Endothelial cell of umbilical vein (primary cell): ENCODE measurements at regions not wholly inside any gene's neighbourhood (a gene's known extent, or its start where the extent isn't known, plus 50 kb on each side); places are given as distances from the start of the nearest gene placed in this dataset.

Source experiments
- BruUV-seq: library from RNA; stranded (reverse); fragments of 400-500 nt; replicated peaks from 2 replicates; lab custom pipeline; 2021; lab: Mats Ljungman, UMichigan
- CTCF ChIA-PET: fragments of 300-600, 350-600 bp; sonication (Branson Sonifier 250); formaldehyde crosslinking; loops from one replicate; lab custom pipeline; 2021; ENCODE audit warnings: antibody characterized with exemption, inconsistent platforms; lab: Charles Lee
- POLR2A ChIA-PET: fragments of 300-600, 350-600 bp; sonication (Branson Sonifier 250); formaldehyde crosslinking; loops from one replicate; lab custom pipeline; 2021; ENCODE audit warnings: antibody characterized with exemption, inconsistent platforms; lab: Charles Lee
- DNase-seq: peaks from one replicate; pipeline ENCODE4 v3.0.0-alpha.2; 2011; ENCODE audit warnings: low read depth, low spot score
- FAIRE-seq: peaks from 2 replicates; lab custom pipeline; 2011; peaks lifted over from hg19 to GRCh38; lab: Jason Lieb, UNC
- H2AFZ ChIP-seq: 2 replicates; pipeline ENCODE4 v1.6.0; 2012; ENCODE audit warnings: low read depth, low read length, control low read depth, inconsistent platforms
- H3K27ac ChIP-seq: 2 replicates; pipeline ENCODE4 v1.5.1; 2011; ENCODE audit warnings: low read depth, mild to moderate bottlenecking, control low read depth, low read length, moderate library complexity; ENCODE audit not compliant: insufficient read depth
- H3K27me3 ChIP-seq, 2 experiments: 2 replicates each; pipeline versions ENCODE4 v1.6.0 to v1.6.1; 2011; ENCODE audit warnings: low read length in 2 of 2, mixed read lengths in 1 of 2; ENCODE audit not compliant: control insufficient read depth in 2 of 2, insufficient read depth in 2 of 2
- H3K36me3 ChIP-seq, 2 experiments: 2 replicates in 1 of 2; 3 replicates in 1 of 2; pipeline ENCODE4 v1.5.1; 2011; ENCODE audit warnings: low read length in 2 of 2, mild to moderate bottlenecking in 1 of 2, moderate library complexity in 1 of 2; ENCODE audit not compliant: control insufficient read depth in 2 of 2, insufficient read depth in 2 of 2; ENCODE audit errors: extremely low read depth in 1 of 2
- H3K4me1 ChIP-seq: 3 replicates; pipeline ENCODE4 v1.5.1; 2011; ENCODE audit warnings: mild to moderate bottlenecking, low read length; ENCODE audit not compliant: control insufficient read depth, insufficient read depth; ENCODE audit errors: extremely low read depth
- H3K4me2 ChIP-seq: 2 replicates; pipeline ENCODE4 v1.6.1; 2011; ENCODE audit warnings: low read length, control low read depth, mixed read lengths; ENCODE audit not compliant: insufficient read depth
- H3K4me3 ChIP-seq, 3 experiments: fragments of 200-600 bp in 1 of 3; sonication (generic), shearing (Covaris generic) in 1 of 3; replicated peaks in 1 of 3; 2 replicates each; pipeline ENCODE4 v1.5.1; 2011 to 2016; ENCODE audit warnings: control low read depth in 3 of 3, low read length in 3 of 3, mild to moderate bottlenecking in 2 of 3, inconsistent platforms in 1 of 3, low read depth in 1 of 3, moderate library complexity in 1 of 3; ENCODE audit not compliant: insufficient read depth in 1 of 3
- H3K79me2 ChIP-seq: 2 replicates; pipeline ENCODE4 v1.6.0; 2012; ENCODE audit warnings: low read length, inconsistent platforms; ENCODE audit not compliant: control insufficient read depth, insufficient read depth
- H3K9ac ChIP-seq: replicated peaks from 2 replicates; pipeline ENCODE3; 2011; ENCODE audit warnings: low read length, control low read depth; ENCODE audit not compliant: insufficient read depth; ENCODE audit errors: extremely low read depth
- H3K9me1 ChIP-seq: replicated peaks from 3 replicates; pipeline ENCODE4 v1.6.0; 2011; ENCODE audit warnings: mild to moderate bottlenecking, low read length; ENCODE audit not compliant: control insufficient read depth, insufficient read depth; ENCODE audit errors: extremely low read depth
- H3K9me3 ChIP-seq: replicated peaks from 2 replicates; pipeline ENCODE4 v1.5.1; 2012; ENCODE audit warnings: low read length, inconsistent platforms; ENCODE audit not compliant: control insufficient read depth, insufficient read depth
- H4K20me1 ChIP-seq: replicated peaks from 2 replicates; pipeline ENCODE3; 2011; ENCODE audit warnings: mild to moderate bottlenecking, low read length; ENCODE audit not compliant: control insufficient read depth, insufficient read depth; ENCODE audit errors: extremely low read depth
- CTCF ChIP-seq, 2 donors: IDR thresholded peaks; 1 replicate in 1 of 2; 2 replicates in 1 of 2; pipeline ENCODE4 v1.5.1; 2011; ENCODE audit warnings: low read length in 2 of 2, mild to moderate bottlenecking in 2 of 2, moderate library complexity in 2 of 2, control low read depth in 1 of 2, inconsistent platforms in 1 of 2, low read depth in 1 of 2; ENCODE audit not compliant: insufficient read depth in 1 of 2; ENCODE audit errors: extremely low read depth in 1 of 2
- EZH2 ChIP-seq: IDR thresholded peaks from 2 replicates; pipeline ENCODE4 v1.6.1; 2012; ENCODE audit warnings: borderline replicate concordance, low read depth, mild to moderate bottlenecking, moderate library complexity, low read length, inconsistent platforms; ENCODE audit not compliant: severe bottlenecking
- FOS ChIP-seq: IDR thresholded peaks from 2 replicates; pipeline ENCODE4 v1.6.1; 2011; ENCODE audit warnings: mild to moderate bottlenecking, low read length, moderate library complexity, borderline replicate concordance; ENCODE audit not compliant: insufficient read depth
- GATA2 ChIP-seq: IDR thresholded peaks from 2 replicates; pipeline ENCODE4 v1.7.0; 2011; ENCODE audit warnings: low read depth, mild to moderate bottlenecking, moderate library complexity, mixed read lengths, low read length; ENCODE audit not compliant: insufficient read length, insufficient read depth
- JUN ChIP-seq: IDR thresholded peaks from 2 replicates; pipeline ENCODE4 v1.6.1; 2011; ENCODE audit warnings: borderline replicate concordance, low read depth; ENCODE audit not compliant: insufficient read length, insufficient read depth
- MAX ChIP-seq: IDR thresholded peaks from 2 replicates; pipeline ENCODE4 v1.6.1; 2011; ENCODE audit not compliant: insufficient read depth, insufficient read length
- MYC ChIP-seq: IDR thresholded peaks from one replicate; pipeline ENCODE4 v1.6.1; 2011; ENCODE audit warnings: mild to moderate bottlenecking, low read depth, low read length
- POLR2A ChIP-seq: IDR thresholded peaks from 2 replicates; pipeline ENCODE4 v1.6.1; 2012; ENCODE audit warnings: low read depth, mild to moderate bottlenecking, control low read depth, low read length
- POLR2AphosphoS5 ChIP-seq: IDR thresholded peaks from 2 replicates; pipeline ENCODE4 v1.6.1; 2012; ENCODE audit warnings: low read depth, mild to moderate bottlenecking, control low read depth, low read length, moderate library complexity; ENCODE audit not compliant: insufficient read depth
- dilution Hi-C: fragments of 300-500 bp; cut with MboI; formaldehyde crosslinking; loops from one replicate; pipeline ENCODE4 v1.15.0; 2019; ENCODE audit warnings: low sequenced_read_pairs; ENCODE audit not compliant: extremely low pct_ligation_motif_present
- intact Hi-C: fragments of 100-400 bp; cut with micrococcal nuclease; formaldehyde crosslinking; loops from one replicate; pipeline ENCODE4 v1.10.0; 2022

- FAIRE-seq (no peak), DNase-seq (no peak)
- Histone ChIP-seq H3K9ac (no peak overlapping the region), H2AFZ (no peak overlapping the region), H4K20me1 (no peaks in the 10 kb centered on the region), H3K9me3 (no peaks in the 10 kb centered on the region), H3K27ac (no peak overlapping the region), H3K36me3 (no peaks in the 10 kb centered on the region), H3K27me3 (no peaks in the 10 kb centered on the region), H3K4me3 (no peak overlapping the region), H3K4me1 (no peaks in the 10 kb centered on the region), H3K4me2 (no peak overlapping the region), H3K79me2 (no peaks in the 10 kb centered on the region), H3K9me1 (no peaks in the 10 kb centered on the region)
- intact Hi-C loops: loop anchor here (5.0 kb wide), 1 partner anchor 55 kb away; no protein-coding TSS in a partner anchor
- POLR2A ChIA-PET: no interaction called here
- dilution Hi-C loops: no loop called here
- TF ChIP-seq CTCF (IDR thresholded peaks at IDR 0.05; ENCODE audit: extremely low read depth in 1 of 2, insufficient read depth in 1 of 2, low read depth in 1 of 2, low read length in 2 of 2): no peak
- no peak for TF ChIP-seq MYC
- TF ChIP-seq POLR2A: no peak
- no peak for TF ChIP-seq POLR2AphosphoS5
- no peak for TF ChIP-seq JUN
- no peak for TF ChIP-seq GATA2
- no peak for TF ChIP-seq FOS
- TF ChIP-seq EZH2: no peak
- TF ChIP-seq MAX: no peak
- no TSS peak for BruUV-seq
- CTCF ChIA-PET: interaction anchor here (0.9 kb wide), 1 partner anchor 24 kb away, joined by 4 read pairs; no protein-coding TSS in a partner anchor
Measured at GRCh38 chr7:15781944-15782343, 95.5 kb upstream of the MEOX2 start.
